Liver (tissue), 8 donors: ENCODE measurements at regions not wholly inside any gene's neighbourhood (a gene's known extent, or its start where the extent isn't known, plus 50 kb on each side); places are given as distances from the start of the nearest gene placed in this dataset.

Experiments used
- DNase-seq: peaks from one replicate; pipeline ENCODE4 v3.0.0-alpha.2; 2017; ENCODE audit warnings: low spot score
- H3K27ac ChIP-seq, 2 donors: one replicate each; pipeline ENCODE4 v1.7.0; 2013; ENCODE audit warnings: inconsistent platforms in 2 of 2, low read length in 2 of 2, control low read depth in 1 of 2, low read depth in 1 of 2, mild to moderate bottlenecking in 1 of 2
- H3K27me3 ChIP-seq, 4 donors: one replicate each; pipeline versions ENCODE4 v1.6.1 to v1.7.0; 2013; ENCODE audit warnings: low read length in 3 of 4, inconsistent platforms in 1 of 4, mild to moderate bottlenecking in 1 of 4, moderate library complexity in 1 of 4; ENCODE audit not compliant: control insufficient read depth in 4 of 4, insufficient read depth in 4 of 4
- H3K36me3 ChIP-seq, 4 donors: one replicate each; pipeline versions ENCODE4 v1.6.1 to v1.7.0; 2013; ENCODE audit warnings: low read length in 3 of 4, mild to moderate bottlenecking in 3 of 4, low read depth in 1 of 4, moderate library complexity in 1 of 4; ENCODE audit not compliant: control insufficient read depth in 4 of 4, insufficient read depth in 3 of 4
- H3K4me1 ChIP-seq, 4 donors: one replicate each; pipeline versions ENCODE4 v1.6.1 to v1.7.0; 2013; ENCODE audit warnings: low read length in 3 of 4, mild to moderate bottlenecking in 3 of 4, moderate library complexity in 1 of 4; ENCODE audit not compliant: control insufficient read depth in 4 of 4, insufficient read depth in 4 of 4
- H3K4me3 ChIP-seq, 3 donors: one replicate each; pipeline versions ENCODE4 v1.6.1 to v1.7.0; 2013; ENCODE audit warnings: low read length in 3 of 3, control low read depth in 1 of 3, low read depth in 1 of 3, mild to moderate bottlenecking in 1 of 3
- H3K9ac ChIP-seq, 2 donors: one replicate each; pipeline ENCODE4 v1.7.0; 2013; ENCODE audit warnings: low read length in 2 of 2, mild to moderate bottlenecking in 2 of 2, moderate library complexity in 2 of 2, control low read depth in 1 of 2, low read depth in 1 of 2
- H3K9me3 ChIP-seq, 4 donors: one replicate each; pipeline versions ENCODE4 v1.6.1 to v1.7.0; 2013; ENCODE audit warnings: low read length in 3 of 4; ENCODE audit not compliant: control insufficient read depth in 4 of 4
- ATF3 ChIP-seq: IDR thresholded peaks from 2 replicates; pipeline ENCODE4 v1.6.1; 2016; ENCODE audit warnings: antibody characterized with exemption
- CTCF ChIP-seq: fragments of 150-350 bp; IDR thresholded peaks from 2 replicates; pipeline ENCODE4 v1.5.1; 2017; ENCODE audit warnings: improper control_type of control experiment, low read depth, low read length; ENCODE audit not compliant: missing input control
- EGR1 ChIP-seq, 2 donors: IDR thresholded peaks; 2 replicates each; pipeline ENCODE4 v1.6.1; 2016 to 2018; ENCODE audit warnings: antibody characterized with exemption in 2 of 2, low read depth in 2 of 2
- FOXA1 ChIP-seq: IDR thresholded peaks from 2 replicates; pipeline ENCODE4 v1.6.1; 2016; ENCODE audit warnings: antibody characterized with exemption
- FOXA2 ChIP-seq: IDR thresholded peaks from 2 replicates; pipeline ENCODE4 v1.6.1; 2016; ENCODE audit warnings: antibody characterized with exemption
- GABPA ChIP-seq, 2 donors: IDR thresholded peaks in 1 of 2; conservative IDR thresholded peaks in 1 of 2; 2 replicates each; pipeline ENCODE4 v1.6.1; 2016; ENCODE audit warnings: antibody characterized with exemption in 2 of 2, mild to moderate bottlenecking in 1 of 2, moderate library complexity in 1 of 2
- HNF4A ChIP-seq, 2 donors: conservative IDR thresholded peaks; 2 replicates each; pipeline ENCODE4 v1.6.1; 2016; ENCODE audit warnings: antibody characterized with exemption in 2 of 2, mild to moderate bottlenecking in 2 of 2
- HNF4G ChIP-seq: IDR thresholded peaks from 2 replicates; pipeline ENCODE4 v1.6.1; 2016; ENCODE audit warnings: antibody characterized with exemption
- MAX ChIP-seq: IDR thresholded peaks from 2 replicates; pipeline ENCODE4 v1.6.1; 2016; ENCODE audit warnings: antibody characterized with exemption
- NR2F2 ChIP-seq: IDR thresholded peaks from 2 replicates; pipeline ENCODE4 v1.6.1; 2016; ENCODE audit warnings: antibody characterized with exemption
- RAD21 ChIP-seq, 2 donors: IDR thresholded peaks; 2 replicates each; pipeline ENCODE4 v1.6.1; 2016; ENCODE audit warnings: antibody characterized with exemption in 2 of 2, mild to moderate bottlenecking in 2 of 2
- REST ChIP-seq: IDR thresholded peaks from 2 replicates; pipeline ENCODE4 v1.6.1; 2016; ENCODE audit warnings: antibody characterized with exemption, mild to moderate bottlenecking
- RXRA ChIP-seq, 2 donors: IDR thresholded peaks; 2 replicates each; pipeline ENCODE4 v1.6.1; 2017 to 2018; ENCODE audit warnings: antibody characterized with exemption in 2 of 2, mild to moderate bottlenecking in 1 of 2
- SP1 ChIP-seq: IDR thresholded peaks from 2 replicates; pipeline ENCODE4 v1.6.1; 2018; ENCODE audit warnings: antibody characterized with exemption, mild to moderate bottlenecking
- TAF1 ChIP-seq: conservative IDR thresholded peaks from 2 replicates; pipeline ENCODE4 v1.6.1; 2016; ENCODE audit warnings: antibody characterized with exemption, mild to moderate bottlenecking
- YY1 ChIP-seq: IDR thresholded peaks from 2 replicates; pipeline ENCODE4 v1.6.1; 2016; ENCODE audit warnings: antibody characterized with exemption, mild to moderate bottlenecking
- ZBTB33 ChIP-seq: IDR thresholded peaks from 2 replicates; pipeline ENCODE4 v1.6.1; 2016; ENCODE audit warnings: antibody characterized with exemption
- WGBS: extraction: QIAGEN DNeasy Blood & Tissue Kit; methylation state at CpG from one replicate; pipeline ENCODE4 v1.1.7; 2013; 5-methylcytosine and 5-hydroxymethylcytosine counted together
- donor health status: healthy.
- donor health status: healthy.
- donor health status: healthy.
- donor health status: healthy.
- donor health status: healthy.

- no peaks in the 10 kb centered on the region for H3K4me1 ChIP-seq
- WGBS: 70% methylated on average over 1 of the region's 1 CpG
Measured at GRCh38 chr13:103283451-103283820, 217.2 kb upstream of the SLC10A2 start.

GRCh38 chr13:103282571-103283450, 216.6 kb upstream of the SLC10A2 start:
- no peak for TF ChIP-seq RXRA (IDR thresholded peaks at IDR 0.05)
- TF ChIP-seq SP1: no peak
- no peak for TF ChIP-seq HNF4G
- TF ChIP-seq FOXA1: no peak
- TF ChIP-seq RAD21 (IDR thresholded peaks at IDR 0.05): no peak
- no peak for TF ChIP-seq ATF3
- no peak for TF ChIP-seq TAF1
- TF ChIP-seq EGR1 (IDR thresholded peaks at IDR 0.05; ENCODE audit: low read depth in 2 of 2): no peak
- 39% methylated on average over 14 of the region's 14 CpGs for WGBS
- no peak for DNase-seq
- Histone ChIP-seq H3K4me3 (no peak overlapping the region), H3K27me3 (peaks cover 0 to 7% (median 0%) of the 10 kb centered on the region in 4 donors), H3K9me3 (no peaks in the 10 kb centered on the region), H3K36me3 (no peaks in the 10 kb centered on the region), H3K27ac (no peak overlapping the region), H3K4me1 (no peaks in the 10 kb centered on the region), H3K9ac (no peak overlapping the region)

More at GRCh38 chr13:103283451-103283820, 217.2 kb upstream of the SLC10A2 start:
- Histone ChIP-seq H3K27ac (no peak overlapping the region), H3K36me3 (no peaks in the 10 kb centered on the region), H3K9me3 (no peaks in the 10 kb centered on the region), H3K9ac (no peak overlapping the region), H3K27me3 (peaks cover 0 to 7% (median 0%) of the 10 kb centered on the region in 4 donors), H3K4me3 (no peak overlapping the region)
- DNase-seq: no peak
- TF ChIP-seq ATF3 (no peak), YY1 (no peak), EGR1 (IDR thresholded peaks at IDR 0.05; ENCODE audit: low read depth in 2 of 2) (no peak), NR2F2 (no peak), FOXA2 (no peak), TAF1 (no peak), CTCF (no peak), FOXA1 (no peak), RXRA (IDR thresholded peaks at IDR 0.05) (no peak)

DNA sequence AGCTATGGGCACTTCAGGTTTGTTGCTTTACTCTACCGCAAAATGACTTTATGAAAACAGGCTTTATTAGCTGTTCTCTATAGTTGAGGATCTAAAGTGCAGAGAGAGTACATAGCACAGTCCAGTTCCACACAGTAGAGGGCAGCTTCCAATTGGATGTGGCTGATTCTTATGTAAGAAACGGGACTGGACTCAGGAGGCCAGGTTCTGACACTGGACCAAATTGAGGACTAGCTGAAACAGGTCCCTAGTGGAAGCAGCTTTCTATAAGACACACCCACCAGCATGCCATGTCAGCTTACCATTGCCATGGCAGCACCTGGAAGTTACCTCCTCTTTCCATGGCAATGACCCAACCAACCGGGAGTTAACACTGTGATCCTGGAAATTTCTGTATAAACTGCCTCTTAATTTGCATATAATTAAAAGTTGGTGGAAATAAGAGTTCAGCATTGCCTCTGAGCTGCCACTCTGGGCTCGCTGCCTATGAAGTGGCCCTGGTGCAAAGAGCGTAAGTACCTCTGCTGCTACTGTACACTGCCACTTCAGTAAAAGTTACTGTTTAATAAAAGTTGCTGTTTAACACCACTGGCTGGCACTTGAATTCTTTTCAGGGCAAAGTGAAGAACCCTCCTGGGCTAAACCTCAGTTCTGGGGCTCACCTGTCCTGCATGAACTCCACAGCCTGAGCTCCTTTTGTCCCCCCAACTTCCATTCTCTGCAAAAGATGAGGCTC, 211.9 kb upstream of the SLC10A2 start:
- Histone ChIP-seq H3K27me3 (peaks cover 0 to 6% (median 0%) of the 10 kb centered on the region in 4 donors), H3K36me3 (no peaks in the 10 kb centered on the region), H3K4me1 (no peaks in the 10 kb centered on the region), H3K9me3 (no peaks in the 10 kb centered on the region), H3K27ac (no peak overlapping the region), H3K9ac (no peak overlapping the region), H3K4me3 (no peak overlapping the region)
- WGBS: 69% methylated on average over 5 of the region's 5 CpGs
- no peak for DNase-seq
- no peak for TF ChIP-seq FOXA1
- no peak for TF ChIP-seq NR2F2
- no peak for TF ChIP-seq SP1
- no peak for TF ChIP-seq RAD21 (IDR thresholded peaks at IDR 0.05)
- no peak for TF ChIP-seq MAX
- TF ChIP-seq GABPA (IDR thresholded peaks at IDR 0.05 in 1 of 2, conservative IDR thresholded peaks at IDR 0.05 in 1 of 2): no peak
- TF ChIP-seq ZBTB33: no peak
- no peak for TF ChIP-seq REST
- no peak for TF ChIP-seq ATF3
- TF ChIP-seq HNF4A (conservative IDR thresholded peaks at IDR 0.05): no peak
